Suppressor macrophage treated with lipopolysaccharide for 4 hours (primary cell): ENCODE measurements at regions not wholly inside any gene's neighbourhood (a gene's known extent, or its start where the extent isn't known, plus 50 kb on each side); places are given as distances from the start of the nearest gene placed in this dataset.
"Not testable (repeated sequence)": the region's sequence is repeated elsewhere in the genome, so short reads cannot be mapped to it uniquely, and the experiment has no call there.

Experiments used
- DNase-seq: peaks from one replicate; pipeline ENCODE4 v3.0.0-alpha.2; 2020

GRCh38 chr17:22044706-22045246 is 352.5 kb downstream of the KCNJ18 start:
- DNase-seq: not testable (repeated sequence)

GRCh38 chr17:22047521-22047920 is 355.2 kb downstream of the KCNJ18 start:
- DNase-seq: not testable (repeated sequence)

GRCh38 chr17:22048226-22048625 is 355.9 kb downstream of the KCNJ18 start:
- DNase-seq: not testable (repeated sequence)

DNA sequence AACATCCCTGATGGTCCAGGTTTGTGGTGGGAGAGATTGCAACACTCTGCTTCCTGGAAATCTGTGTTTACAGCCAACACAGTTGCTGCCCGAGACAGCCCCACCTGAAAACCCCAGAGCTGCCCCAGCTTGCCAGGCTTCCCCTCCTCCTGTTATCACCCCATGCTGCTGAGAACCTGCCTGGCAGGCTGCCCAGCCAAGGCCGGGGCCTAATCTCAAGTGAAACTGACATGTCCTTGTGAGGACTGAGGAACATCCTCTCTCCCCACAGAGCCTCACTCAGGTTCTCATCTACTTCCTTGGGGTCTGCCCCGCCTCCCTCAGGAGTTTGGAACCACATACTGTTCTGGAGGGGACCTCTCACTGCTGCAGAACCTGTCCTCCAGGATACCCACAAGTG is 358.4 kb downstream of the KCNJ18 start:
- not testable (repeated sequence) for DNase-seq

DNA sequence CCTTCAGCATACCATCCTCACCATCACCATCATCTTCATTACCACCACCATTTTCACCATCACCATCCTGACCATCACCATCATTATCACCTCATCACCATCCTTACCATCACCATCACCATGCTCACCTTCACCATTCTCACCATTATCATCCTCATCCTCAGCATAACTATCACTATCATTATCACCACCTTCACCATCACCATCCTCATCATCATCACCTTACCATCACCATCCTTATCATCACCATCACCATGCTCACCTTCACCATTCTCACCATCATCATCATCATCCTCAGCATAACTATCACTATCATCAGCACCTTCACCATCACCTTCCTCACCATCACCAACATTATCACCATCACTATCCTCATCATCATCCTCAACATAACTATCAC is 360.4 kb downstream of the KCNJ18 start:
- not testable (repeated sequence) for DNase-seq

GRCh38 chr17:22056566-22056965 is 364.2 kb downstream of the KCNJ18 start:
- not testable (repeated sequence) for DNase-seq

- DNase-seq: not testable (repeated sequence)
Measured at GRCh38 chr17:22075918-22076317, 383.6 kb downstream of the KCNJ18 start.

GRCh38 chr17:22088589-22088988 is 396.3 kb downstream of the KCNJ18 start:
- DNase-seq: not testable (repeated sequence)

DNA sequence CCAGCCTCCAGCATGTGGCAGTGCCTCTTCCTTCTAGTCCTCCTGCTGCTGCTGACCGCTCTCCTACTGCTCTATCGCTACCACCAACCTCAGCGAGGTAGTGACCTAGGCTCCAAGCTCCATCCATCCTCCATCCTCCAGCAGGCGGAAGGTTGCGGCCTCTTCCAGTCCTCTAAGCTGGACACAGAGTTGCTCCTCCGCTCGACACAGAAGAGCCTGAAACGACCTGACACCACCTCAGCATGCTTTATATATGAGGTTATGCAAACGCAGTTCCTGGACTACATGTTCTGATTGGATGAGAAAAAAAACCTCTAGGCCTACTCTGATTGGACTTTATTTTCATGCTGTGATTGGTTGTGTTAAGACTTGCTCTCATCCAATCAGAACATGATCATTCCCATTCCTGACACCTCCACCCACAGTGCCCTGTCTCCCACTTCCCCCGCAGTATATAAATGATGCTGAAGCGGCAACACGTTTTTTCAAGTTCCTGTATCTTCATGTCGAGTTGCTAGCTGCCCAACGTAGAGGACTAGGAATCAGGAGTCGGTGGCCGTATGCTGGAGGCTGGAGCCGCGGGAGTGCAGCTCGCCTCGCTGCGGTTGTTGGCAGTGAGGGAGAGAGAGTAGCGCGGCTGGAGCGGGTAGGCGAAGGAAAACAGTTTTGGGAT is 398.1 kb downstream of the KCNJ18 start:
- DNase-seq: no peak

- DNase-seq: not testable (repeated sequence)
Measured at GRCh38 chr17:22091041-22091679, 398.8 kb downstream of the KCNJ18 start.

DNA sequence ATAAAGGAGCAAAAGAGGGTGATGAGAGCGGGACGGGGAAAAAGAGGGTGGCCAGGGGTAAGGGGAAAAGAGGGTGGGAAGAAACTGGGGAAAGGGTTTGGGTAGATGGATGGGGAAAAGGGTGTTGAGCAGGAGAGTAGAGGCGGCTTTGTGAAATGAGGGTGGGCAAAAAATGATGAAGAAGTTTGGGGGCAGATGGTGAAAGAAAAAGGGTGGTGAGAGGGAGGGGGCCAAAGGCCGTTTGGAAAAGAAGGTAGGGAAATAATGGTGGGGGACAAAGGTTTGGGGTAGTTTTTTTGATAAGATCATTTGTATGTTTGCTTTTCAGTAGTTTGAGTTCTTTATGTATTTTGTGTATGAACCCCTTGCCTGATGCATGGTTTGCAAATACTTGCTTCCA is 399.5 kb downstream of the KCNJ18 start:
- DNase-seq: not testable (repeated sequence)

DNA sequence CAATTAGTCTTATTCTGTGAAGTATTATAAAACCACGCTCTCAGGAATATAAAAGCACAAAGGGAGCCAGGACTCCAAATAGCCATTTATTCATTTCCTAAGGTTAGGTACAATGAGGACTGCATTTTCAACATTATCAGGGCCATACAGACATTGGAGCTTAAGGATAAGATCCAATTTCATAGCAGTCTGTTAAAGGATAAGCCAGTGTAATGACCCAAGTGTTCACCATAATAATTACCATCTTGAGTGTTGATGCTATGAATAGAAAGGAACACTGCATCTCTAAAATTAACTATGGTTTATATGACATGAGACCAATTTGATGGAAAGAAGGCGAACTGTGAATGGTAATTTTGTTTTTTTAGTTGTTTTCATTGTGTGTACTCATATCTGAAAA is 403.1 kb downstream of the KCNJ18 start:
- DNase-seq: not testable (repeated sequence)

GRCh38 chr17:22099633-22100032 is 407.3 kb downstream of the KCNJ18 start:
- not testable (repeated sequence) for DNase-seq

DNA sequence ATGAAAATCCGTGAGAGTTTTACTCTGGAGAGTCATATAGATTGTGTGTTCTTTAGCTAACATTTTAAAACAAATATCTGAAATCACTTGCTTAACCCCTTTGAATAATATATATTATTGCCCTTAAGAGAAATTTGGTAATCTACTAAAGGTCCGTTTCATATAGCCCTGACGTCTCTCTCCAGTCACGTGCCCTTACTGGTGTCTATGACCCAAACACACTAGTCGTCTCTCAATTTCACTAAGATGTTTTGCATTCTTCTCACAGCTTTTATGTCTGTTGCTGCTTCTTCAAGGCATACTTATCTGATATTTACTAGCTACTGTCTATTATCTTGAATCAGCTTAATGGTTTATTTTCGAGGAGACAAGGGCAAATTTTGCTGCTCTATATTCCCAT is 409.9 kb downstream of the KCNJ18 start:
- no peak for DNase-seq

GRCh38 chr17:22116720-22117119 is 424.4 kb downstream of the KCNJ18 start:
- DNase-seq: not testable (repeated sequence)

DNA sequence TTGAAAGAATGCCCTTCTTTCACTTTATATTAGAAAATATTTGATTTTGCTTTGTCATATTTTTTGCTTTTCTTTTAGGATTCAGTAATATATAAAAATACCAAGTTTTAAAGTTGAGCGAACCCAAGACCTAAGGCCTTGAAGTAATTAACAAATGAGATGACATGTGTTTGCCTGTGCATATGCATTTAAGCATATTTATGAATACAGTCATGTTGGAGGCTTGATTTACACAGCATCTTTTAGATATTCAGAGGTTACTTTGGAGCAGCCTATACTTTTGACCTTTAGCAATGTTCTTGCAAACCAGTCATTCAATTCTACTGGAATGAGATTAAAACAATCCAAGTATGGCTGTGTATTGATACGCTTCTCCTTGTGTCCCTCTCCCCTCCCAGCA is 425.1 kb downstream of the KCNJ18 start:
- DNase-seq: not testable (repeated sequence)

DNA sequence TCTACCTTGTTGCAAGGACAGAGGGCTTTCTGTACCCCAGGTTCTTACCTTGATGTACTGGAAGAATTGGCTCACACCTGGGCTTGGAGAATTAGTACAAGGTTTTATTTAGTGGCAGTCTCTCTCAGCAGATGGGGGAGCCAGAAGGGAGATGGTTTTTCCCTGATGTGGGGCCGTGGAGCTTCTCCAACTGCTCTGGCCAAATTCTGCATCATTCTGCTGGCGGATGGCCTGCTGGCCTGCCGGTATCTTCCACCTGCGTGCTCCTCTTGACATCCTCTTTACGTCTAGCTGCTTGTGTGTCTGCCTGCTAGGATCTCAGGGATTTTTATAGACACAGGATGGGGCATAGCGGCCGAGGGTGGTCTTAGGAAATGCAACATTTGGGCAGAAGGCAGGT is 426.7 kb downstream of the KCNJ18 start:
- not testable (repeated sequence) for DNase-seq

GRCh38 chr17:22119751-22120150 is 427.4 kb downstream of the KCNJ18 start:
- DNase-seq: not testable (repeated sequence)

- DNase-seq: no peak
Measured at GRCh38 chr17:22123536-22124281, 431.4 kb downstream of the KCNJ18 start.

DNA sequence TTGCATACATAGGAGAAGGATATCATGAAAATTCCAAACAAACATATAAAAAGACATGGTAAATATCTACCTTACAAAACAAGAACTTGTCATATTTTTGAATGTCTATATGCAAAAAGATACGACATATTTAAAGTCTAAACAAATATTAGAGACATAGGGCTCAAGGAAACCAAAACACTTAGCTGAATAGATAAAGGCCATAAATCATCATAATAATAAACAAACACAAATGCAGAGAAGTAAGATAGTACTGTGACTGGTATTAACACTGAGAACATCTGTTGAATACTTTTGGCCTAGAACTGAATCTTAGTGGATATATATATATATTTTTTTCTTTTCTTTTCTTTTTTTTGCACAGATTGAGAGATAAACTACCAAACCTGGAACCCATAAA is 435.8 kb downstream of the KCNJ18 start:
- no peak for DNase-seq

DNA sequence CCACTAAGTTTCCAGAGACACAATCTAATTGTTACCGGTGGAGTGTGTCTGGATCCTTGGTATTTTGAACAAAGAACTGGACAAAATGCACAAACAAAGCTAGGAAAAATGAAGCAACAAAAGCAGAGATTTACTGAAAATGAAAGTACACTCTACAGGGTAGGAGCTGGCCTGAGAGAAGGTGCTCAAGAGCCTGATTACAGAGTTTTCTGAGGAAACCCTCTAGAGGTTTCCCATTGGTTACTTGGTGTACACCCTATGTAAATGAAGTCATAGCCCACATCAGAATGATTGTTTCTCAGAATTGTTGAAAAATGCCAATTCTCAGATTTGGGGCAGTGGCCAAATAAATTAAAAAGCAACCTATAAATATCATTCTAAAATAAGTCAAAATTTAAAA is 436.4 kb downstream of the KCNJ18 start:
- no peak for DNase-seq

DNA sequence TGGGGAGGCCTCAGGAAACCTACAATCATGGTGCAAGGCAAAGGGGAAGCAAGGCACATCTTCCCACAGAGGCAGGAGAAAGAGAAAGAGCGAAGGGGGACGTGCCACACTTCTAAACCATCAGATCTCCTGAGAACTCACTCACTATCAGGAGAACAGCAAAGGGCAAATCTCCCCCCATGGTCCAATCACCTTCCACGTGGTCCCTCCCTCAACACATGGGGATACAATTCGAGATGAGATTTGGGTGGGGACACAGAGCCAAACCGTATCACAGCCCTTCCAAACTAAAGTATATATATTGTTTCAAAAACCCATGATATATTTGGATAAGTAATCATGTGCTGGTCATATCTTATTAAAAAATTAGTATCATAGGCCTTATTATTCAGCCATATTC is 437.6 kb downstream of the KCNJ18 start:
- DNase-seq: not testable (repeated sequence)

GRCh38 chr17:22131740-22132139 is 439.4 kb downstream of the KCNJ18 start:
- DNase-seq: no peak
